DND-41 (cell line): ENCODE measurements at regions not wholly inside any gene's neighbourhood (a gene's known extent, or its start where the extent isn't known, plus 50 kb on each side); places are given as distances from the start of the nearest gene placed in this dataset.

Experiments
- ATAC-seq: fragments of 200-7000 bp; cut with Tn5 transposase; 3 replicates; pipeline ENCODE4 v1.9.1; 2021; ENCODE audit warnings: low read depth; ENCODE audit not compliant: insufficient read depth
- DNase-seq: peaks from one replicate; pipeline ENCODE4 v3.0.0-alpha.2; 2020
- H2AFZ ChIP-seq: 2 replicates; pipeline ENCODE4 v1.6.0; 2012; ENCODE audit warnings: low read depth, low read length
- H3K27ac ChIP-seq: 2 replicates; pipeline ENCODE4 v1.5.1; 2012; ENCODE audit warnings: low read length, inconsistent platforms
- H3K27me3 ChIP-seq: fragments of 200-600 bp; sonication (generic); 2 replicates; pipeline ENCODE4 v1.6.0; 2012; ENCODE audit warnings: low read length, mild to moderate bottlenecking, inconsistent platforms; ENCODE audit not compliant: insufficient read depth, poor library complexity
- H3K36me3 ChIP-seq: 2 replicates; pipeline ENCODE4 v1.5.1; 2012; ENCODE audit warnings: low read length, inconsistent platforms; ENCODE audit not compliant: insufficient read depth
- H3K4me1 ChIP-seq: 2 replicates; pipeline ENCODE4 v1.5.1; 2012; ENCODE audit warnings: mild to moderate bottlenecking, low read length; ENCODE audit not compliant: insufficient read depth
- H3K4me2 ChIP-seq: 2 replicates; pipeline ENCODE4 v1.6.0; 2012; ENCODE audit warnings: mild to moderate bottlenecking, moderate library complexity, low read length, inconsistent platforms; ENCODE audit not compliant: insufficient read depth
- H3K4me3 ChIP-seq, 2 experiments: fragments of 200-600 bp in 1 of 2; shearing (Covaris generic) in 1 of 2; 2 replicates each; pipeline ENCODE4 v1.5.1; 2012 to 2016; ENCODE audit warnings: inconsistent platforms in 2 of 2, low read length in 2 of 2, mild to moderate bottlenecking in 2 of 2, low read depth in 1 of 2, moderate library complexity in 1 of 2
- H3K79me2 ChIP-seq: 2 replicates; pipeline ENCODE4 v1.6.0; 2012; ENCODE audit warnings: low read length, inconsistent platforms; ENCODE audit not compliant: insufficient read depth
- H3K9ac ChIP-seq: 2 replicates; pipeline ENCODE4 v1.6.0; 2012; ENCODE audit warnings: low read depth, mild to moderate bottlenecking, inconsistent platforms, low read length, moderate library complexity
- H3K9me3 ChIP-seq: 2 replicates; pipeline ENCODE4 v1.5.1; 2012; ENCODE audit warnings: low read length, moderate library complexity, mild to moderate bottlenecking, inconsistent platforms; ENCODE audit not compliant: insufficient read depth, severe bottlenecking
- H4K20me1 ChIP-seq: 2 replicates; pipeline ENCODE4 v1.6.0; 2012; ENCODE audit warnings: low read length; ENCODE audit not compliant: insufficient read depth
- CTCF ChIP-seq: IDR thresholded peaks from 2 replicates; pipeline ENCODE4 v1.5.1; 2012; ENCODE audit warnings: borderline replicate concordance, low read length, moderate library complexity, mild to moderate bottlenecking; ENCODE audit not compliant: poor library complexity, severe bottlenecking; ENCODE audit errors: extremely low read depth
- EZH2 ChIP-seq: IDR thresholded peaks from 3 replicates; pipeline ENCODE4 v1.6.1; 2012; ENCODE audit warnings: borderline replicate concordance, low read depth, mild to moderate bottlenecking, moderate library complexity, low read length, inconsistent platforms; ENCODE audit not compliant: severe bottlenecking

GRCh38 chr2:105950521-105951383 is 206.0 kb downstream of the NCK2 start:
- Histone ChIP-seq H3K9ac (no peak overlapping the region), H2AFZ (no peak overlapping the region), H3K36me3 (no peaks in the 10 kb centered on the region), H3K4me3 (no peak overlapping the region), H3K27me3 (no peaks in the 10 kb centered on the region), H3K4me2 (no peak overlapping the region), H3K4me1 (no peaks in the 10 kb centered on the region), H3K9me3 (no peaks in the 10 kb centered on the region), H3K79me2 (no peaks in the 10 kb centered on the region), H4K20me1 (no peaks in the 10 kb centered on the region), H3K27ac (no peak overlapping the region)
- ATAC-seq (no peak), DNase-seq (no peak)
- TF ChIP-seq EZH2 (no peak), CTCF (no peak)

- no peaks in the 10 kb centered on the region for H4K20me1 ChIP-seq
- no peak overlapping the region for H3K27ac ChIP-seq
- TF ChIP-seq CTCF (no peak), EZH2 (no peak)
- H3K4me1 ChIP-seq = no peaks in the 10 kb centered on the region
- H3K27me3 ChIP-seq = no peaks in the 10 kb centered on the region
- no peaks in the 10 kb centered on the region for H3K36me3 ChIP-seq
- H2AFZ ChIP-seq = no peak overlapping the region
- no peak overlapping the region for H3K4me3 ChIP-seq
- peaks cover 2% of the 10 kb centered on the region for H3K9me3 ChIP-seq
- H3K9ac ChIP-seq = no peak overlapping the region
- no peaks in the 10 kb centered on the region for H3K79me2 ChIP-seq
- ATAC-seq (no peak), DNase-seq (no peak)
- no peak overlapping the region for H3K4me2 ChIP-seq
These were observed 199.3 kb downstream of the NCK2 start for GRCh38 chr2:105943977-105944376.
